Cardiac muscle cell (in vitro differentiated cells and primary cell): ENCODE measurements at regions not wholly inside any gene's neighbourhood (a gene's known extent, or its start where the extent isn't known, plus 50 kb on each side); places are given as distances from the start of the nearest gene placed in this dataset.

ENCODE experiments used
- DNase-seq, 2 donors: peaks; one replicate each; pipeline versions ENCODE4 v3.0.0 to v3.0.0-alpha.2; 2010 to 2017; ENCODE audit warnings: low read depth in 1 of 2, low spot score in 1 of 2
- H3K27ac ChIP-seq: fragments of 200-600 bp; sonication (generic); 2 replicates; pipeline ENCODE4 v1.5.1; 2016
- H3K27me3 ChIP-seq: fragments of 200-600 bp; sonication (generic); 2 replicates; pipeline ENCODE4 v1.6.0; 2016; ENCODE audit warnings: control low read depth
- H3K36me3 ChIP-seq: fragments of 200-600 bp; sonication (generic); 2 replicates; pipeline ENCODE4 v1.5.1; 2016; ENCODE audit warnings: control low read depth
- H3K4me1 ChIP-seq: fragments of 200-600 bp; sonication (generic); 2 replicates; pipeline ENCODE4 v1.8.1; 2017; ENCODE audit warnings: low read depth, mild to moderate bottlenecking, mixed run types
- H3K4me3 ChIP-seq: fragments of 200-600 bp; sonication (generic); 2 replicates; pipeline ENCODE4 v1.5.1; 2016; ENCODE audit warnings: mild to moderate bottlenecking
- H3K9me3 ChIP-seq: fragments of 200-600 bp; sonication (generic); 2 replicates; pipeline ENCODE4 v1.5.1; 2017; ENCODE audit warnings: low read depth, mild to moderate bottlenecking, control low read depth
- TF ChIP-seq, protein P1 (sequence below): IDR thresholded peaks from 2 replicates; pipeline ENCODE4 v1.5.1; 2012; ENCODE audit warnings: low read depth, mild to moderate bottlenecking, low read length

DNA sequence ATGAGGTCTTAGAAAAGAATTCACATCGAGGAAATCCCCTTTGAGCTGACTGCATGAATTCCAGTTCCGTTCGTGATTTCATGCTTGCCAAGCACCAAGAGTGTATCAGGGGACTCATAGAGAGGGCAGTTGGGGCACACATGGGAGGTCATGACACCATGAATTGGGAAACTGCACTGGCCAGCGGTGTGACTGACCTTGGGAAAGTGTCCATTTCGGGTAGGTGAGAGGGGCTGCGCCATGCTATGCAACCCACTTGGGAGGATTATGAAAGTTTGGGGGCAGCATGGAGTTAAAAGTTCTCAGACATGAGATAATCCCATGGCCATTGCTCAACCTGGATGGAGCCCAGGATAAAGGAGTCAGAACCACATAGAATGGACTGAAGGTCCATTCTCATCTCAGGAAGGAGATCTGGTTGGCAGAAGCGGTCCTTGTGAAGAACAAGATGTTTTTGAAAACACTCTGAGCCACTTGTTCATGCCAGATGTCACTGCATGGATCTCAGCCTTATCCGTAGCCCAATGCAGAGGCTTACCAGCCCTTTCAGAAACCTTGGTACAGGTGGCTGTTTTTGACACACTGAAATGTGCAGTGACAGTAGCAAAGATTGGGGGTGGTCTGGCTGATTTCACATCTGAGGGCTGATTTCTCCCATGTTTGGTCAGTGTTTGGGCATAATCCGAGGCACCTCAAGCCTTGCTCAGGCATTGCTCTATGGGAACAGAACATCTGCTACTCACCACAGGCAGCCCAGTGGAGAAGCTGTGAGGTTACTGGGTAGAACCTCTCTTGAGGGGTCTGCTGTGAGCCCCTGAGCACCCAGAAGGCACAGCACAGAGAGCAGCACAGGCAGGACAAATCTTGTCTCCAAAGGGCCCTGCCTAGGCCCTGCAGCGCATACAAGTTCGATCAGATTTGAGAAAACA, 252.3 kb downstream of the CXCL12 start:
- Histone ChIP-seq H3K4me1 (no peaks in the 10 kb centered on the region), H3K27ac (no peak overlapping the region), H3K27me3 (no peaks in the 10 kb centered on the region), H3K9me3 (no peaks in the 10 kb centered on the region), H3K4me3 (no peak overlapping the region), H3K36me3 (no peaks in the 10 kb centered on the region)
- DNase-seq, result no peak
- TF ChIP-seq, protein P1, sequence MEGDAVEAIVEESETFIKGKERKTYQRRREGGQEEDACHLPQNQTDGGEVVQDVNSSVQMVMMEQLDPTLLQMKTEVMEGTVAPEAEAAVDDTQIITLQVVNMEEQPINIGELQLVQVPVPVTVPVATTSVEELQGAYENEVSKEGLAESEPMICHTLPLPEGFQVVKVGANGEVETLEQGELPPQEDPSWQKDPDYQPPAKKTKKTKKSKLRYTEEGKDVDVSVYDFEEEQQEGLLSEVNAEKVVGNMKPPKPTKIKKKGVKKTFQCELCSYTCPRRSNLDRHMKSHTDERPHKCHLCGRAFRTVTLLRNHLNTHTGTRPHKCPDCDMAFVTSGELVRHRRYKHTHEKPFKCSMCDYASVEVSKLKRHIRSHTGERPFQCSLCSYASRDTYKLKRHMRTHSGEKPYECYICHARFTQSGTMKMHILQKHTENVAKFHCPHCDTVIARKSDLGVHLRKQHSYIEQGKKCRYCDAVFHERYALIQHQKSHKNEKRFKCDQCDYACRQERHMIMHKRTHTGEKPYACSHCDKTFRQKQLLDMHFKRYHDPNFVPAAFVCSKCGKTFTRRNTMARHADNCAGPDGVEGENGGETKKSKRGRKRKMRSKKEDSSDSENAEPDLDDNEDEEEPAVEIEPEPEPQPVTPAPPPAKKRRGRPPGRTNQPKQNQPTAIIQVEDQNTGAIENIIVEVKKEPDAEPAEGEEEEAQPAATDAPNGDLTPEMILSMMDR, result no peak

GRCh38 chr10:44126291-44126717, 258.6 kb downstream of the CXCL12 start:
- TF ChIP-seq, protein P1, result no peak
- Histone ChIP-seq H3K27me3 (no peaks in the 10 kb centered on the region), H3K4me3 (no peak overlapping the region), H3K27ac (no peak overlapping the region), H3K4me1 (no peaks in the 10 kb centered on the region), H3K36me3 (no peaks in the 10 kb centered on the region), H3K9me3 (no peaks in the 10 kb centered on the region)
- peak in 1 of 2 donors; percentile 69 for DNase-seq

DNA sequence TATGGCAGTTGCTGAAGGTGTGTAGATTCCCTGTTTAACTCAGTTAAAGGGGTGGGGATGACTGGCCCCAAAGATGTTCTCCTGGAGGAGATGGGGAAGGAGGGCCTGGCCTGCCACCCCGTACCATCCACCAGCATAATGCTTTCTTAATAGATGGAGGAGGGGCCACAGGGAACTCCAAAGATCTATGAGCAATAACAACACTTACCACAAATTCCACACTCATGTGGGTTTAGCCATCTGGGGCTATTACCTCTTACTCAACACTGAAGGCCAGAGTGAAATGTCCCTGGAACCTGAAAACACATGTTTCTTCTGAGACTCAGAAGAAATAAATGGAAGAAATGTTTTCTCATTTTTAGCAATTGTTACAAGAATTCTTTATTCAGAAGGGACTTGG, 259.0 kb downstream of the CXCL12 start:
- TF ChIP-seq, protein P1, result no peak
- no peaks in the 10 kb centered on the region for H3K27me3 ChIP-seq
- no peaks in the 10 kb centered on the region for H3K36me3 ChIP-seq
- H3K4me3 ChIP-seq, result no peak overlapping the region
- peak in 1 of 2 donors; percentile 87 for DNase-seq
- no peaks in the 10 kb centered on the region for H3K9me3 ChIP-seq
- H3K4me1 ChIP-seq, result no peaks in the 10 kb centered on the region
- no peak overlapping the region for H3K27ac ChIP-seq

DNA sequence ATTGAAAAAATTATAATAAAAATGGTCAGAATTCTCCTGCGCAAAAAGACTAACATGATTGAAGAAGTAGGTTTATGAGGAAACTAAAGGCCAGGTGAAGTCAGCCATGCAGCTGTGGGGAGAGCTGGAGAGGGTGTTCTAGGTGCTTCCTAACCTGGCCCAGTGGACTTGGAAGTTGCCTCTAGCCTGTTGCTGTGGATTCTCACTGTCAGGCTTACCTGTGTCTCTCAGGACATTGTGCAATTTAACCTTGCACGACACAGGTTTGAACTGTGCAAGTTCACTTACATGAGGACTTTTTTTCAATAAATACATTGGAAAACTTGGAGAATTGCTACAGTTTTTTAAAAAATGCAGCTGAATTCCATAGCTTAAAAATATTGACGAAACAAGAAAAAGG, 266.4 kb downstream of the CXCL12 start:
- no peaks in the 10 kb centered on the region for H3K4me1 ChIP-seq
- H3K27me3 ChIP-seq, result no peaks in the 10 kb centered on the region
- TF ChIP-seq, protein P1, result no peak
- no peaks in the 10 kb centered on the region for H3K9me3 ChIP-seq
- H3K36me3 ChIP-seq, result no peaks in the 10 kb centered on the region
- H3K27ac ChIP-seq, result no peak overlapping the region
- DNase-seq, result no peak
- H3K4me3 ChIP-seq, result no peak overlapping the region

- no peak for DNase-seq
- Histone ChIP-seq H3K4me1 (no peaks in the 10 kb centered on the region), H3K27ac (no peak overlapping the region), H3K36me3 (no peaks in the 10 kb centered on the region), H3K4me3 (no peak overlapping the region), H3K27me3 (no peaks in the 10 kb centered on the region), H3K9me3 (no peaks in the 10 kb centered on the region)
- TF ChIP-seq, protein P1, result no peak
Measured at GRCh38 chr10:44116474-44116873, 268.4 kb downstream of the CXCL12 start.
